ENCODE measurements at regions not wholly inside any gene's neighbourhood (a gene's known extent, or its start where the extent isn't known, plus 50 kb on each side); places are given as distances from the start of the nearest gene placed in this dataset.
"Not testable (repeated sequence)": the region's sequence is repeated elsewhere in the genome, so short reads cannot be mapped to it uniquely, and the experiment has no call there.

- Histone ChIP-seq H3K27ac (no peak overlapping the region), H3K4me3 (no peak overlapping the region), H3K9me3 (peaks cover 0 to 6% (median 0%) of the 10 kb centered on the region in 11 donors), H3K4me1 (no peaks in the 10 kb centered on the region), H3K36me3 (no peaks in the 10 kb centered on the region), H3K27me3 (no peaks in the 10 kb centered on the region)
- no peak for DNase-seq
- TF ChIP-seq, protein P1, sequence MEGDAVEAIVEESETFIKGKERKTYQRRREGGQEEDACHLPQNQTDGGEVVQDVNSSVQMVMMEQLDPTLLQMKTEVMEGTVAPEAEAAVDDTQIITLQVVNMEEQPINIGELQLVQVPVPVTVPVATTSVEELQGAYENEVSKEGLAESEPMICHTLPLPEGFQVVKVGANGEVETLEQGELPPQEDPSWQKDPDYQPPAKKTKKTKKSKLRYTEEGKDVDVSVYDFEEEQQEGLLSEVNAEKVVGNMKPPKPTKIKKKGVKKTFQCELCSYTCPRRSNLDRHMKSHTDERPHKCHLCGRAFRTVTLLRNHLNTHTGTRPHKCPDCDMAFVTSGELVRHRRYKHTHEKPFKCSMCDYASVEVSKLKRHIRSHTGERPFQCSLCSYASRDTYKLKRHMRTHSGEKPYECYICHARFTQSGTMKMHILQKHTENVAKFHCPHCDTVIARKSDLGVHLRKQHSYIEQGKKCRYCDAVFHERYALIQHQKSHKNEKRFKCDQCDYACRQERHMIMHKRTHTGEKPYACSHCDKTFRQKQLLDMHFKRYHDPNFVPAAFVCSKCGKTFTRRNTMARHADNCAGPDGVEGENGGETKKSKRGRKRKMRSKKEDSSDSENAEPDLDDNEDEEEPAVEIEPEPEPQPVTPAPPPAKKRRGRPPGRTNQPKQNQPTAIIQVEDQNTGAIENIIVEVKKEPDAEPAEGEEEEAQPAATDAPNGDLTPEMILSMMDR (IDR thresholded peaks at IDR 0.05) = no peak
- no peak for ATAC-seq
- intact Hi-C loops (cut with DNase I) = no loop called here
- 59 to 67% methylated on average over 6 of the region's 6 CpGs for WGBS, 2 donors
These were observed 58.6 kb upstream of the CNTNAP2 start for GRCh38 chr7:146057958-146058357.

DNA sequence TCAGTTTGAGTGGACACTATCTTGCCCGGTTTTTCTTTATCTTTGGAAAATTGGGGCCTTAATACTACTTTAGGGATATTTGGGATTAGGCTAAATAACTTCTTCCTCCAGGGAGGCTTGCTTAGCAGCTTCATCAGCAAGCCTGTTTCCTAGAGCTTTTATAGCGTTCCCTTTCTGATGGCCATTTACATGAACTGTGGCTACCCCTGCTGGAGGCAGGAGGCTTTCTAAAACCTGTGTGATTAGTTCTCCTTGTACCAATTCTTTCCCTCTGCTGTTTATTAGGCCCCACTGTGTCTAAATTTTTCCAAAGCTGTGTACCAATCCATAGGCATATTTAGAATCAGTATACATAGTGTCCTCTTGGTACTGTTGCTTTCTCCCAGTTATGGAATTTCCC lies 61.7 kb upstream of the CNTNAP2 start:
- H3K27ac ChIP-seq = no peak overlapping the region
- intact Hi-C loops (cut with DNase I) = no loop called here
- no peak overlapping the region for H3K4me3 ChIP-seq
- no peaks in the 10 kb centered on the region for H3K36me3 ChIP-seq
- H3K9me3 ChIP-seq = peaks cover 0 to 6% (median 0%) of the 10 kb centered on the region in 11 donors
- ATAC-seq (no peak), DNase-seq (no peak)
- no peaks in the 10 kb centered on the region for H3K4me1 ChIP-seq
- no peaks in the 10 kb centered on the region for H3K27me3 ChIP-seq
- TF ChIP-seq, protein P1 (IDR thresholded peaks at IDR 0.05) = no peak
- WGBS, 2 donors = 65 to 72% methylated on average over 2 of the region's 2 CpGs

GRCh38 chr7:146053492-146053891 lies 63.1 kb upstream of the CNTNAP2 start:
- TF ChIP-seq, protein P1 (IDR thresholded peaks at IDR 0.05) = no peak
- no peak for ATAC-seq
- no peaks in the 10 kb centered on the region for H3K4me1 ChIP-seq
- H3K9me3 ChIP-seq = peaks cover 0 to 6% (median 0%) of the 10 kb centered on the region in 11 donors
- H3K27ac ChIP-seq = no peak overlapping the region
- no peak overlapping the region for H3K4me3 ChIP-seq
- WGBS, 2 donors = 76 to 81% methylated on average over 4 of the region's 4 CpGs
- H3K36me3 ChIP-seq = no peaks in the 10 kb centered on the region
- intact Hi-C loops (cut with DNase I) = no loop called here
- H3K27me3 ChIP-seq = no peaks in the 10 kb centered on the region
- no peak for DNase-seq

- DNase-seq; H3K9me3 ChIP-seq; H3K4me1 ChIP-seq; H3K27ac ChIP-seq; H3K27me3 ChIP-seq; H3K36me3 ChIP-seq; H3K4me3 ChIP-seq; ATAC-seq; intact Hi-C loops (cut with DNase I): not testable (repeated sequence)
- WGBS, 2 donors = 90% methylated on average over 14 of the region's 14 CpGs
These were observed 73.3 kb upstream of the CNTNAP2 start for GRCh38 chr7:146043310-146043709.

DNA sequence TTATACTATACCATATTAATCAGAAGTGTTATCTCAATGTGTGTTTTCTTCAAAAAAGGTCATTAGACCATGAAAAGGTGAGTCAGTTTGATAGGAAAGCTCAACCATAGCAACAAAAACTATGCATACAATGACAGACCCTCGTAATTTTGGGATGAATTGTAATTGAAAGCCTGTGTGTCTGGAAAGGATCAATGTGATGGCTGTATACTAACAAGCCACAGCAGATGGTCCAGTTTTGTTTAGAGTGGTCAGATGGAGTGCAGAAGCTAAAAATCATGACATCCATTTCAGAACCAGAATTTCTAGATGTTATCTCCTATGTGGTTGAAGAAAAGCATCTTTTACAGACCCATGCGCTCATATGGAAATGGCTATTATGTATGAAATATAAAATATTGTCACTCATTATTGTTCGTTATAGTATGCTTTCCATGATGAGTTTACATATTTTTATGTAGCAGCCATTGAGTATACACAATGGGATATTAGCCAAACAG lies 88.3 kb upstream of the CNTNAP2 start:
- H3K4me1 ChIP-seq = no peaks in the 10 kb centered on the region
- H3K27me3 ChIP-seq = no peaks in the 10 kb centered on the region
- 66 to 68% methylated on average over 3 of the region's 3 CpGs for WGBS, 2 donors
- H3K36me3 ChIP-seq = no peaks in the 10 kb centered on the region
- TF ChIP-seq, protein P1 (IDR thresholded peaks at IDR 0.05) = no peak
- DNase-seq (no peak), ATAC-seq (no peak)
- intact Hi-C loops (cut with DNase I) = no loop called here
- peaks cover 0 to 22% (median 0%) of the 10 kb centered on the region in 11 donors for H3K9me3 ChIP-seq
- H3K27ac ChIP-seq = no peak overlapping the region
- no peak overlapping the region for H3K4me3 ChIP-seq

Measured in heart right ventricle (tissue), 16 donors.